NCI-H187 (cell line): ENCODE measurements at regions not wholly inside any gene's neighbourhood (a gene's known extent, or its start where the extent isn't known, plus 50 kb on each side); places are given as distances from the start of the nearest gene placed in this dataset.

Experiments used
- DNase-seq, 2 experiments: peaks; one replicate each; lab custom pipeline; 2025; lab: John Stamatoyannopoulos, UW

DNA sequence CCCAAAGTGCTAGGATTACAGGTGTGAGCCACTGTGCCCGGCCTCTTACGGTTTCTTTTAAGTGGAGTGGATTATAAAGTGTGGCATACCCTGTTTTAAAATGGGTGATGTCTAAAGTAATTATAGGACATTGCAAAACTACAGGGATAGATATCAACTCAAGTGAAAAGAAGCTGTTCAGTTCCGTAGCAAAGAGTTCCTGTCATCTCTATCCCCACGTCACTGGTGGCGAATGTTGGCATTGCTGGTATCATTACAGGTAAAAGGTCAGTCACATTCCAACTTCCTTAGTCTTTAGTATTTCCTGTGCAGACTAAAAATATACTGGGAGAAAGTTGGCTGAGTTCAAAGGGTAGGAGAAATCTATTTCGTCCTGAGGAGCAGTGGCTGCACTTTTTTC lies 95.6 kb upstream of the SLC38A2 start:
- no peak for DNase-seq

DNA sequence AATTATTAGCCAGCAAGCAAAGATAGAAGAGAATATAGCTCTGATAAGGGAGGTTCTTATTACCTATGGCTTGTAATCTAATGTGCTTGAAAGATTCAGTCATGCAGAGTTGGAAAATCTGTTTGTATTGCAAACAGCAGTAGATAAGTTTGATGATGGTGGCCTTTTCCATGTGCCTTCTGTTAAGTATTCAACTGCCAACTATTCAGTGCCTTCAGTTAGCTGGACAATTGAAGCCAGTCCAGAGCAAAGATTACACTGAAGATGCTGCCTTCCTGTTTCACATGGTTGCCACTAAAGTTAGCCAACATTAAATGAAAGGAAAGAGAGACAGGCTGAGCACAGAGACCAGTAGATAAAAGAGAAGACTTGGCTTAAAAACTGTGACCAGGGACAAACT lies 92.7 kb upstream of the SLC38A2 start:
- no peak for DNase-seq

DNA sequence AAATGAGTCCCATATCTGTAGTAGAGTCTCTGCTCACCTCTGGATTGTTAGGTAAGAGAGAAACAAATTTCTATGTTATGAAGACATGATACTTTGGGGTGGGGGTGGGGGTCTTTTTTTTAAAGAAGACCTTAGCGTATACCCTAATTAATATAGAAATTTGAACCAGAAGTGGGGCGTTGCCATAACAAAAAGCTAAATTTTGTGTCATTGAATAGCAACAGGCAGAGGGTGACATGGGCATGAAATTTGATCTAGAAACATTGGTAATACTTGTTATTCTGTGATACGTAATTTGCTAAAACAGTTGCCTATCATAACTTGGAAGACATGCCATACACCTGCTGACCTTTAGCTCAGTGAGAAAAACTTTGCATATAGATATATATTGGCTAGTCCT lies 92.3 kb upstream of the SLC38A2 start:
- no peak for DNase-seq

GRCh38 chr12:46462641-46463355 lies 90.2 kb upstream of the SLC38A2 start:
- no peak for DNase-seq

GRCh38 chr12:46461907-46462640 lies 89.5 kb upstream of the SLC38A2 start:
- no peak for DNase-seq

DNA sequence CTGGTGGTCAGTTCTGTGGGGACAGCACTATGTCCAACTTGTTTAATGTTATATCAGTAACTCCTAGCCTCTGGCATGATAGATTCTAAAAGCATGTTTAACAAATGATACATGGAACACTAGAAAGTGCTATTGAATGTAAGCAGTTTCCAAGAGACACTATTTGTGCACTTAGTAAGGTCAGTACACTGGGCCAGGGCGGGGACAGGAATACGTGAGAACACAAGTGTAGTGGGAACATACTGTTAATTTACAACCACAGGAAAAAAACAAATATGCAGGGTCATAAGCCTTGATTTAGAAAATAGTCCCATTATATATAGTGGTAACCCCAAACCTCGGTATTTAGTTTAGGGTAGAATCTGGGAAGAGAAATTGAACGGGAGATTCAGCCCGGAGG lies 88.9 kb upstream of the SLC38A2 start:
- no peak for DNase-seq

GRCh38 chr12:46460682-46461210 lies 88.2 kb upstream of the SLC38A2 start:
- DNase-seq = no peak

DNA sequence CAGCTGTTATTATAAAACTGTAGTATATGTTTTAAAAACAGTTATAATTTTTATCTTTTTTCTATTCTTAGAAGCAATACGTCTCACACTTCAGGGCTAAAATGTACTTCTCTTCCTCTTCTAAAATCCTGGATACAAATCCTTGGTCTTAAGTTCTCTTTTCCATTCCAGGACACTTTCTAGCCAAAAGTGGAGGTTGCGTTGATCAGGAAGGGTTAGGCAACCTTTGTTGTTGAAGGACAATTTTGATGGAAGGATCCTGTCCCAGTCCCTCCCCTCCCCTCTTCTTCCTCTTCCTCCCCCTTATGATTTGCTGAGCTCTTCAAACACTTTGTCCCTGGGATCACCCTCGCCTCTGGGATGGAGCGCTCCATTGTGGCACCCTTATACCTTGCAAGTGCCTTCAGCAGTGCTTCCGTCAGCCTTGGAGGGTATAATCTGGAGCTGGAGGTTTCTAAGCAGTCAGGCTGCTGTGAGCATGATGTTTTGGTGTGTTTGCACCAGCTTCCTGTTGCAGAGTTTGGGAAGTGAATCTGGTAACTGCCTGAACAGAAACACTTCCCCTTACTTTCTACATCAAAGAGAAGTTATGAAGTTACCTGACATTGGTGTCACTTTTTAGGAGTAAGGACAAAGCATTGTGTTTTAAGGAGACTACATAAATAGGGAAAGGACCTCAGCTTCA lies 87.4 kb upstream of the SLC38A2 start:
- DNase-seq = no peak

DNA sequence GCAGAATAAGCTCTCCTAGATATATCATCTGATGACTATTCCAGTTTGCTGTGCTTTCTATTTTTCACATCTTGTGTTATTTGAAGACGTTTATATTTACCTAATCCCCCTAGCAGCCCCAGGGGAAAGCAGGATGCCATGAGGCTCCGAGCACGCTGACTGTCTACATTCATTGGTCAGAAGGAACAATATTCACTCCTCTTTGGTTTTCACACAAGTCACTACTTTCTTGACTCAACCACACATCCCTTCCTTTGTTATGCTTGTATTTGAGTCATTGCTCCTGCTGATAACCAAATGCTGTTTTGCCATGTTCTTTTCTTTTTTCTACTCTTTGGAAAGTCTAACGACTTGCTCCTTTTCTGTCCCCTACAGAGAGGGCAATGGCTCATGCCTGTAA lies 86.5 kb upstream of the SLC38A2 start:
- DNase-seq = no peak

GRCh38 chr12:46458500-46459102 lies 86.0 kb upstream of the SLC38A2 start:
- DNase-seq = no peak

DNA sequence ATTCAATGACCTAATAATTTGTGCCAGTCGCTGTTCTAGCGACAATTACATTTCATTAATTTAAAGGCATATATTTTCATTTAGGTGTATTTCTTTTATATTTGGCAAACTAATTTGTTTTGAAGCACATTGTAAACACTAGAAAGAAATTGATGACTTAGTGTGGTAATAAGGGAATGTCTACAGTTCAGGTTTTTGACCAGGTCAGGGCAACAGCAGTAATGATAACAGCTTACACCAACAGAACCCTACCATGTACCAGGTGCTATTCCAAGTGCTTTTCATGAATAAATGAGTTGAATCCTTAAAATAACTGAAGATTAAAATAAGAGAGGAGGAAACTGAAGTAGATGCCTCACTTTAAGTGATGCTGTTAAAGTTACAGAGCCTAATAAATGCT lies 85.4 kb upstream of the SLC38A2 start:
- no peak for DNase-seq

DNA sequence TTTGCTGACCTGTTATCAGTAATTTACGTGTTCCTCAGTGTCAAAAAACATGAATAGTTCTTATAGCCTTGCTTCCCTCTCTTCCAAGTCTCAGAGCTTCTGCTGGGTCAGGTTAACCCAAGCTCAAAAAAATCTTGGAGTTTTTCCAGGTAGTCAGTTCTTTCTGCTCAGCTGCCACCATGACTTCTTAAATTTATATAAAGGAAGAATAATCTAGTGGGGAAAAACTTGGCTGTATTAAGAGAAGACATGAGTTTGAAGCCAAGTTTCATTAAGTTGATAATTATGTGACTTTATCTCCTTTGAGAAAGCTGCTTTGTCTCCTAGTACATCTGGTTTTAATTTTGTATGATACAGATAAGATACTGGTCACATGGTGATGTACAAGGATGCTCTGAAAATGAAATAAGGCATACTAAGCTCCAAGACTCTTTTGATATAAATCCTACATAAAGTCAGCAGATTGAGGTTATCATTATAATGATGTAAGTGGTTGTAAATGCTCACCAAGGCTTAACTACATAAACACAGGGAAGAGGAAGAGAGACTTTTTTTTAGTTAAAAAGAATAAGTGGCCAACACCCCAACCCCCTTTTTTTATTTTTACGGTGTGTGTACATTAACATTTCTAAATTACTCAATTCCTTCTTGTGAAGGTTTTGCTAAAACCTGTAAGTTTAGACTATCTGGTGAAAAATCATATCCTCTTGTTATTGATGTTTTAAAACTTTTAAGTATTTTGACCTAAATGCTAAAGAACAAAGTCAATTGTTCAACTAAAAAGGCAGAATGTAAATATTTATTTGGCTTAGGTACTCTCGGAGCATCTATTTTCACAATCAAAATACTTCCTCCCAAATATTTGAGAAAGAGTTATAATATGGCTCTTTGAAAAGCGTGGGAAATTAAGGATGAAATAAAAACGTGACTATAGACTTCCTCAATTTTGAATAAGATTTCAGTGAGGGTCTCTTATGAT lies 84.1 kb upstream of the SLC38A2 start:
- no peak for DNase-seq

- DNase-seq = no peak
These were observed 83.2 kb upstream of the SLC38A2 start for GRCh38 chr12:46455648-46456352.

GRCh38 chr12:46454981-46455380 lies 82.4 kb upstream of the SLC38A2 start:
- no peak for DNase-seq

- DNase-seq = no peak
These were observed 80.9 kb upstream of the SLC38A2 start for GRCh38 chr12:46453428-46453827.

- DNase-seq = no peak
These were observed 80.2 kb upstream of the SLC38A2 start for GRCh38 chr12:46452776-46453175.

DNA sequence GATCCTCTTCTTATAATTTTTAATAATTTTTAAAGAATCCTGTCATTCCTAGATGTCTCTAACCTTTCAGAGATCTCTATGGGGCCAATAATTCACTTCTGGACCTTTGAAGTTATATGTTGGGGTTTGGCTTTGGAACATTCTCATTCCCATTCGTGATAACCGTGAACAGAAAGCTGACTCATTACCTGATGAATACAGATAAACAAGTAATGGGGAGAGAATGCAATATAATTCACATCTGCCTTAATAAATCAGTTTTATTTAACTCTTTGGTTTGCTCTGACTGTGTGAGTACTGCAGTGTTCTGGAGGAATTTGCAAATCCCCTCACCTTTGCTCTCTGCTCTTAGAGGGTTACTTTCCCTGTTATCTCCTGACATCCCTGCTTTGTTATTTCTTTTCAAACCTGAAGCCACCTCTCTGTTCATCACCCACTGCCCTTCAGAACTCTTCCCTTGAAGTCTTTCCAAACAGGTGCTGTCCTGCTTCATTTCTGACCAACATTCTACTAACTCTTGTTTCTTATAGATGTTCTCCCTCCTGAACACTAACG lies 79.6 kb upstream of the SLC38A2 start:
- no peak for DNase-seq

GRCh38 chr12:46451276-46452021 lies 78.9 kb upstream of the SLC38A2 start:
- no peak for DNase-seq

DNA sequence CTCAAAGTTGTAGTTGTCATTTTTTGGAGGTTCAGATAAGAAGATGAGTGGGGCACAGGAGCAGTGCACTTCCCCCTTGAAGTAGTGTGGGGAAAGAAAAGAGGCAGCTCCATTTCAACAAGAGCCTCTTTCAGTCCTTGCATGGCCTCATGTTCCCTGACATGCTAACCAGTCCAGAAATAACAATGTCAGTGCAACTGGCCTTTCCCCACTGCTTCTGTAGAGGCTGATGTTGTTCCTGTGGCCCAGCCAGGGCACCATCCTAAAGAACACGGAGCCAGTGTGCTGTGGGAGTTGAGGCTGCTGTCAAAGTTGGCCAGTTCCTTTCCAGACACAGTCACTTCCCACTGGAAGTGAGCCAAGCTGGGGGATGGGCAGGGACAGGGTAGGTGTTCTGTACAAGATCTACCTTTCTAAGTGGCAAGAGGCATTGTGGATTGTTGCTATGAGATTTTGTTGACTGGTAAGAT lies 77.7 kb upstream of the SLC38A2 start:
- no peak for DNase-seq
